IPS-NIHi11 (cell line): ENCODE measurements at regions not wholly inside any gene's neighbourhood (a gene's known extent, or its start where the extent isn't known, plus 50 kb on each side); places are given as distances from the start of the nearest gene placed in this dataset.
A peak's percentile ranks its signal among the peaks of the same experiment; 100 is the strongest.

Experiments used
- DNase-seq: peaks from one replicate; pipeline ENCODE4 v3.0.0; 2012; ENCODE audit warnings: mixed read lengths, low spot score

- no peak for DNase-seq
These were observed 521.8 kb upstream of the ID2 start for GRCh38 chr2:8159966-8160603.

GRCh38 chr2:8160959-8161358, 520.9 kb upstream of the ID2 start:
- no peak for DNase-seq

GRCh38 chr2:8162552-8162951, 519.3 kb upstream of the ID2 start:
- no peak for DNase-seq

- DNase-seq = no peak
These were observed 516.3 kb upstream of the ID2 start for GRCh38 chr2:8165550-8165949.

- DNase-seq = no peak
These were observed 513.7 kb upstream of the ID2 start for GRCh38 chr2:8168022-8168717.

GRCh38 chr2:8168876-8169424, 512.9 kb upstream of the ID2 start:
- no peak for DNase-seq

GRCh38 chr2:8169443-8169842, 512.4 kb upstream of the ID2 start:
- no peak for DNase-seq

GRCh38 chr2:8170552-8171327, 511.1 kb upstream of the ID2 start:
- no peak for DNase-seq

- no peak for DNase-seq
These were observed 510.2 kb upstream of the ID2 start for GRCh38 chr2:8171608-8172007.

GRCh38 chr2:8172661-8173060, 509.2 kb upstream of the ID2 start:
- DNase-seq = no peak

- no peak for DNase-seq
These were observed 507.1 kb upstream of the ID2 start for GRCh38 chr2:8174641-8175257.

- DNase-seq = no peak
These were observed 505.0 kb upstream of the ID2 start for GRCh38 chr2:8176887-8177286.

GRCh38 chr2:8177566-8177965, 504.3 kb upstream of the ID2 start:
- no peak for DNase-seq

- DNase-seq = no peak
These were observed 502.9 kb upstream of the ID2 start for GRCh38 chr2:8178911-8179310.

- DNase-seq = no peak
These were observed 492.5 kb upstream of the ID2 start for GRCh38 chr2:8189316-8189715.

GRCh38 chr2:8190279-8190678, 491.6 kb upstream of the ID2 start:
- no peak for DNase-seq

GRCh38 chr2:8191427-8191826, 490.4 kb upstream of the ID2 start:
- DNase-seq = no peak

- no peak for DNase-seq
These were observed 488.7 kb upstream of the ID2 start for GRCh38 chr2:8193146-8193545.

GRCh38 chr2:8193686-8194615, 487.9 kb upstream of the ID2 start:
- DNase-seq = peak; percentile 76

GRCh38 chr2:8195784-8196183, 486.1 kb upstream of the ID2 start:
- no peak for DNase-seq

GRCh38 chr2:8196316-8196715, 485.5 kb upstream of the ID2 start:
- no peak for DNase-seq
